ENCODE measurements at regions not wholly inside any gene's neighbourhood (a gene's known extent, or its start where the extent isn't known, plus 50 kb on each side); places are given as distances from the start of the nearest gene placed in this dataset.
"Not testable (repeated sequence)": the region's sequence is repeated elsewhere in the genome, so short reads cannot be mapped to it uniquely, and the experiment has no call there.

DNA sequence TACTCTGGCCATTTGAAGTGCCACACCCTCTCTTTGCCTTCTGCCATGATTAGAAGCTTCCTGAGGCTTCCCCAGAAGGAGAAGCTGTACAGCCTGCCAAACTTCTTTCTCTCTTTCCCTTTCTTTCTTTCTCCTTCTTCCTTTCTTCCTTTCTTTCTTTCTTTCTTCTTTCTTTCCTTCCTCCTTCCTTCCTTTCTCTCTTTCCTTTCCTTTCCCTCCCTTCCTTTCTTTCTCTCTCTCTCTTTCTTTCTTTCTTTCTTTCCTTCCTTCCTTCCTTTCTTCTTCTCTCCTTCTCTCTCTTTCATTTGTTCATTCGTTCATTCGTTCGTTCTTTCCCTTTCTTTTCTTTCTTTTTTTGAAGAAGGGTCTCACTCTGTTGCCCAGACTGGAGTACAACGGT, 931.0 kb downstream of the TTLL7 start:
- DNase-seq: no peak

GRCh38 chr1:83065952-83066727, 932.8 kb downstream of the TTLL7 start:
- DNase-seq: no peak

GRCh38 chr1:83064589-83065242, 934.2 kb downstream of the TTLL7 start:
- no peak for DNase-seq

DNA sequence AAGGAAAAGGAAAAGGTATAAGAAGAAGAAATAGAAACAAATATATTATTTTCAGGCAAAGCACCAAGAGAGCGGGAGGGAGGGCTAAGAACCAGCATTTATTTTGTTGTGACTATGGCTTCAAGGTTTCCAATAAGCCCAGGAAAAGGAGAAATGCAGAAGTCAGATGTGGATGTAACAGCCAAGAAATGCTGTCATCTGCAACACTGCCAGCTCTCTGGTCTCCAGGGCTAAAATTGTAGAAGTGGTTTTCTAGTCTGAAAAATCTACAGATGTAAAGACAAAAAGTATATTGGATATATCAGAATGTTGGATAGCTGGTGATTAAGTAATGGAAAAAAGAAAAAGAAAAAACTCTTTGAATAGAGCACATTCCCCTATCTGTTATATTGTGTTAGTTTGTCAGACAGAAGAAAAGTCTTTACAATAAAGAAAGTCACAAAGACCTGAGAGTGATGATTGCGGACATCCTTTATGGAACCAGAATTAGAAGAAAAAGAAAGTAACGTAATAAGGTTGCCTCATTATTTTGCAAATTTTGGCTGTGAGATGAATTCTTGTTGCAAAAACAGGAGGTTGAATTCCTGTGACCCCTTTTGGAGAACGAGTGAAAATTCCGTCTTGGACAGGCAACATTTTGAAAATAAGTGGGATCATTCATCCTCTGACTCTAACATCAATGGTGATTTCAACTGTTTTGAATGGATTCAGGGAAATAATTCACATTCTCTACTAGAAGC, 938.1 kb downstream of the TTLL7 start:
- DNase-seq: no peak

GRCh38 chr1:83060221-83060620, 938.7 kb downstream of the TTLL7 start:
- DNase-seq: no peak

DNA sequence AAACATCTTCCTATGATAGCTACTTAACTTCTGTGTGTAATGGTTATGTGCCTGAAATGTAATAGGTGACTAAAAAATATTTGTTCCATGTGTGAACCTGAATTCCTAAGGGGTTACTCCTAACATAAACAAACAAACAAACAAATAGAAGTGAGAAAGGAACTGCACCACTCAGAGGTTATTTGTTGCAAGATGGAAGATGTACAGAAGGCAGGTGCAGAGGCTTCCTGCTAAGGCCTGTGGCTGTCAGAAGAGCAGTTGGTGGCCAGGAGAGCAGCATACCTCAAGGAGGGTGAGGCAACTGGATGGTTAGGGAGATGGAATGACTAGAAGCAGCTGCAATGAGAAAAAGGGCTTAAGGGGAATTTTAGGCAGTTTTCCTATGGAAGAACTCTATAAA, 940.6 kb downstream of the TTLL7 start:
- no peak for DNase-seq

GRCh38 chr1:83055391-83056170, 943.4 kb downstream of the TTLL7 start:
- no peak for DNase-seq

- DNase-seq: no peak
Observed at GRCh38 chr1:83053446-83053845, 945.5 kb downstream of the TTLL7 start.

GRCh38 chr1:83052865-83053264, 946.1 kb downstream of the TTLL7 start:
- DNase-seq: no peak

GRCh38 chr1:83051053-83051452, 947.9 kb downstream of the TTLL7 start:
- not testable (repeated sequence) for DNase-seq

GRCh38 chr1:83043244-83043643, 955.7 kb downstream of the TTLL7 start:
- DNase-seq: no peak

DNA sequence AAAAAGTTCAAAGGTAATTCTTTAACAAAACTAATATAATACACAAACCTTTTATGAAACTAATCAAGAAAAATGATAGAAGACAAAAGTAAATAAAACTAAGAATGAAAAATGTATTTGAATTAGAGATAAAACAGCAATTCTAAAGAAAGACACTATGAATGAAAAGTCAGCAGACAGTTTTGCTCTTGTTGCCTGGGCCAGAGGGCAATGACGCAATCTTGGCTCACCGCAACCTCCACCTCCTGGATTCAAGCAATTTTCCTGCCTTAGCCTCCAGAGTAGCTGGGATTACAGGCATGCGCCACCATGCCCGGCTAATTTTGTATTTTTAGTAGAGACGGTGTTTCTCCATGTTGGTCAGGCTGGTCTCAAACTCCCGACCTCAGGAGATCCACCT, 959.8 kb downstream of the TTLL7 start:
- not testable (repeated sequence) for DNase-seq

- no peak for DNase-seq
Observed at GRCh38 chr1:83034851-83035250, 964.1 kb downstream of the TTLL7 start.

DNA sequence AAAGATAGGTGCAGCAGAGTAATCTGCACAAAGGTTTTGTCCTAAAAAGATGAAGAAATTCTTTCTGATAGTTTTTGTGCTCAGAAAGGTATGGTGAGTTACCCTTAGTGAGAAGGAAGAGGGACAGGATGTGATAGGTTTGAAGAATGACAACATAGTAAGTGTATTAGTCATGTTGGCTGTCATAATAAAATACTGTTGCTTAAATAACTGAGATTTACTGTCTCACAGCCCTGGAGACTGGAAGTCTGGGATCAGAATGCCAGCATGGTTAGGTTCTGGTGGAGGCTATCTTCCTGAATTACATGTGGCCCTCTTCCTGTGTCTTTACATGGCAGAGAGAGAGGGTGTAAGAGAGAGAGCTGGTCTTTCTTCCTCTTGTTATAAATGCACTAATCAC, 965.2 kb downstream of the TTLL7 start:
- DNase-seq: no peak

GRCh38 chr1:83029916-83030315, 969.0 kb downstream of the TTLL7 start:
- no peak for DNase-seq

- no peak for DNase-seq
Observed at GRCh38 chr1:83029050-83029449, 969.9 kb downstream of the TTLL7 start.

DNA sequence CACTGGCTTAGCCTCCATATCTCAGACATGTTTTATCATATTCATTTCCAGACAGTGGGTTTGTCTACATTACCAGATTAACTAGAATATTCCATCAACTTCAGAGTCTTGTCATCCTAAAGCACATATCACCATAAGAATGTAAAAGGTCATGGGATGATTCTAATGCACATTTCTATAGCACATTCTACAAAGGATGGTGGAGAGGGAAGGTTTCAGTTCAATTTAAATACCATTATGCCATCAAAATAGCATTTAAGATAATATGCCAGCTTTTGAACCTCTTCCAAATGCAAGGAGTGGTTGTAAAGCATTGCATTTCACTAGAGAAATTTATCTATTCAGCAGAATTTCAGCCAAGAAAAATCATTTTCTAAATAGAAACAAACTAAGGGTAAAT, 970.5 kb downstream of the TTLL7 start:
- no peak for DNase-seq

DNA sequence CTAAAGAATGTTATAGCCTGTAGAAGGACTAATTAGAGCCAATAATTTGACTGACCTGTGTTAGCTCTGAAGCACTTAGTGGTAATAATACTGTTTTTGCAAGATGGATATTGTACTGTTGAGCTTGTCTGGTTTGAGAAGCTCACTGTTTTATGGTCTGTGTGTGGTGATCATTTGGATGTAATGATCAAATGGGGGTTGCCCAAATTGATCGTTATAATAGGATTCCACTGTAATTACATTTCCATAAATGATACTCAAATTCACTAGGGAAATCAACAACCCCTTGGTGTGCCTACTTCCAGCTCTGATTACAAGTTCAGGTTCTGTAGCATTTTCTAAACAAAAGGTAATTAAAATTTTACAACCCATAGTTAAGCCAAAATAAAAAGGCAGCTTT, 971.4 kb downstream of the TTLL7 start:
- DNase-seq: no peak

GRCh38 chr1:83026745-83027144, 972.2 kb downstream of the TTLL7 start:
- DNase-seq: no peak

GRCh38 chr1:83024251-83024767, 974.6 kb downstream of the TTLL7 start:
- no peak for DNase-seq

DNA sequence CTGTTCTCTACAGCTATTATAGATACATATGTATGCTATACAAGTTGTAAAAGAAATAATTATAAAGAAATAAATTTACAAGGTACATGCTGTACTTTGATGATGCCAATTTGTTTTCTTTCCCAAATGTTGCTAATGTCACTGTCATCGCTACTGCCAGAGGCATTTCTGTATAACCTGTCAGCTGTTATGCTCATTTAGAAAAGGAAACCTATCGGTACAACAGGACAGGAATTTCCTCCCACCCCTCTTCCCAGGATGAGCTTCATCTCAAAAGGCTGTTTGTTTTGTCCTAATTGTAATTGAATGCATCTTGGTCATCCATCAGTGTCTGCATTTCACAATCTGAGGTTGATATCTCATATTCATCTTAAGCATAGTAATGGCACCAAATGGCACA, 975.7 kb downstream of the TTLL7 start:
- no peak for DNase-seq

GRCh38 chr1:83022206-83022605, 976.7 kb downstream of the TTLL7 start:
- DNase-seq: no peak

DNA sequence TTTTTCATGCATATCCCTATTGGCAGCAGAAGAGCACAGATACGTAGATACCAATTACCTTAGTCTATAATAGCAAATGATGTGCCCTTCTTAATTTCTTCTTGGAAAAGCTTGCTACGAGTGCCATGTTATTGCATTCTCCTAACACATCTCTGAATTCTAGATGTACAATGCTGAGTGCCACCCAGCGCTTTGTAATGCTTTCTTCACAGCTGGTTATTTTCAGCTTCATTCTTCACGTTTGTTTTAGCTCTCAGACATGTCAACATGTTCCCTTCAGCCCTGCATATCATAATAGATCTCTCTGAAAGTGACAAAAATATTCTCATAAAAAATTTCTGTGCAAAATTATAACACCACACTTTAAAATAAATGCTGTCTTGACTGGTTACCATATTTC, 981.2 kb downstream of the TTLL7 start:
- DNase-seq: no peak
